Sigmoid colon (tissue), 6 donors: ENCODE measurements at regions not wholly inside any gene's neighbourhood (a gene's known extent, or its start where the extent isn't known, plus 50 kb on each side); places are given as distances from the start of the nearest gene placed in this dataset.
"Not testable (repeated sequence)": the region's sequence is repeated elsewhere in the genome, so short reads cannot be mapped to it uniquely, and the experiment has no call there.

Experiments
- DNase-seq: peaks from one replicate; pipeline ENCODE4 v3.0.0-alpha.2; 2019
- H3K27ac ChIP-seq, 4 donors: fragments of 200-600 bp; sonication (generic); one replicate each; pipeline ENCODE4 v1.5.1; 2016 to 2019; ENCODE audit warnings: mild to moderate bottlenecking in 1 of 4
- H3K27me3 ChIP-seq, 3 donors: fragments of 200-600 bp; sonication (generic); one replicate each; pipeline ENCODE4 v1.5.1; 2019; ENCODE audit warnings: mild to moderate bottlenecking in 1 of 3
- H3K36me3 ChIP-seq, 4 donors: fragments of 200-600 bp; sonication (generic); one replicate each; pipeline ENCODE4 v1.5.1; 2016 to 2019
- H3K4me1 ChIP-seq, 4 donors: fragments of 200-600 bp; sonication (generic); one replicate each; pipeline ENCODE4 v1.5.1; 2017 to 2019
- H3K4me3 ChIP-seq, 4 donors: fragments of 200-600 bp; sonication (generic); one replicate each; pipeline ENCODE4 v1.5.1; 2017 to 2019; ENCODE audit warnings: mild to moderate bottlenecking in 2 of 4, moderate library complexity in 1 of 4
- H3K9me3 ChIP-seq, 4 donors: fragments of 200-600 bp in 3 of 4; sonication (generic) in 3 of 4; one replicate each; pipeline versions ENCODE4 v1.5.1 to v1.6.1; 2013 to 2019
- EP300 ChIP-seq, 4 donors: sonication (generic); formaldehyde crosslinking; IDR thresholded peaks; one replicate each; pipeline ENCODE4 v1.6.1; 2017; ENCODE audit warnings: antibody characterized with exemption in 4 of 4
- POLR2A ChIP-seq, 2 donors: fragments of 450-650 bp; IDR thresholded peaks; one replicate each; pipeline ENCODE4 v1.6.1; 2016; ENCODE audit warnings: antibody characterized with exemption in 2 of 2, mild to moderate bottlenecking in 2 of 2, moderate library complexity in 2 of 2
- POLR2AphosphoS5 ChIP-seq, 4 donors: sonication (generic); formaldehyde crosslinking; IDR thresholded peaks; one replicate each; pipeline ENCODE4 v1.6.1; 2017; ENCODE audit warnings: antibody characterized with exemption in 4 of 4
- WGBS, 2 donors: extraction: QIAGEN DNeasy Blood & Tissue Kit; methylation state at CpG; one replicate each; pipeline ENCODE4 v1.1.7; 2013; 5-methylcytosine and 5-hydroxymethylcytosine counted together
- intact Hi-C: fragments of 100-400 bp; cut with DNase I; formaldehyde crosslinking; loops from one replicate; pipeline ENCODE4 v1.15.1; 2023
- TF ChIP-seq, protein P1 (sequence below), 4 experiments: fragments of 450-650 bp in 3 of 4; fragments of 200-600 bp in 1 of 4; IDR thresholded peaks; one replicate each; pipeline ENCODE4 v1.5.1; 2016 to 2019; ENCODE audit warnings: antibody characterized with exemption in 4 of 4, mild to moderate bottlenecking in 3 of 4, moderate library complexity in 2 of 4
- donor health status: healthy with polysubstance abuse.
- donor health status: healthy.

DNA sequence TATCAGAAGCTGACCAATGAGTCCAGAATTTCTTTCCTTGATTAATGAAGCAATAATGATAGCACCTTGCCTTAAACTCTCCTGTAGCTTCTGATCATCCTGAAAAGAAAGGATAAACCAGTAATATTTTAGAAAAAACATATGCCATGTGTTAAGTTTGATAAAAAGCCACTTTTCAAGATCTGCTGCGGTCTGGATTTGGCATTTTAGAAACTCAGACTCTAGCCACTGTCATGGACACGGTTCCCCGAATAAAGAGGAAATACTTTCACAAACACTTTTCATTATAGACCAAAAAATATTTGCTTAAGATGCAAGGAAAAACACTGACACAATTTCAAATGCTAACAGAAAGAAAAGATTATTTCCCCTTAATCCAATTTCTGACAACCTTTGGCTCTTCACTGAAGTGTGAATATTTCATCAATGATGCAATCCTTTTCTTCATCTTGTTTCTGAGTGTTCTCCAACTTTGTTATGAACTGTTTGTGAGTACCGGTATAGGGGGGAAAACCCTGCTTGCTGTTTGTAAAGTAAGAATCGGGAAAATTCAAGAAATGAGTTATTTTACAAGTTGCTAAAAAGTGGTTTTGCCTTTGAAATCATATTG is 329.5 kb downstream of the CRPPA start:
- H3K27me3 ChIP-seq: no peaks in the 10 kb centered on the region
- H3K36me3 ChIP-seq: no peaks in the 10 kb centered on the region
- DNase-seq: no peak
- H3K4me1 ChIP-seq: no peaks in the 10 kb centered on the region
- intact Hi-C loops: no loop called here
- H3K4me3 ChIP-seq: no peak overlapping the region
- no peak overlapping the region for H3K27ac ChIP-seq
- TF ChIP-seq, protein P1, sequence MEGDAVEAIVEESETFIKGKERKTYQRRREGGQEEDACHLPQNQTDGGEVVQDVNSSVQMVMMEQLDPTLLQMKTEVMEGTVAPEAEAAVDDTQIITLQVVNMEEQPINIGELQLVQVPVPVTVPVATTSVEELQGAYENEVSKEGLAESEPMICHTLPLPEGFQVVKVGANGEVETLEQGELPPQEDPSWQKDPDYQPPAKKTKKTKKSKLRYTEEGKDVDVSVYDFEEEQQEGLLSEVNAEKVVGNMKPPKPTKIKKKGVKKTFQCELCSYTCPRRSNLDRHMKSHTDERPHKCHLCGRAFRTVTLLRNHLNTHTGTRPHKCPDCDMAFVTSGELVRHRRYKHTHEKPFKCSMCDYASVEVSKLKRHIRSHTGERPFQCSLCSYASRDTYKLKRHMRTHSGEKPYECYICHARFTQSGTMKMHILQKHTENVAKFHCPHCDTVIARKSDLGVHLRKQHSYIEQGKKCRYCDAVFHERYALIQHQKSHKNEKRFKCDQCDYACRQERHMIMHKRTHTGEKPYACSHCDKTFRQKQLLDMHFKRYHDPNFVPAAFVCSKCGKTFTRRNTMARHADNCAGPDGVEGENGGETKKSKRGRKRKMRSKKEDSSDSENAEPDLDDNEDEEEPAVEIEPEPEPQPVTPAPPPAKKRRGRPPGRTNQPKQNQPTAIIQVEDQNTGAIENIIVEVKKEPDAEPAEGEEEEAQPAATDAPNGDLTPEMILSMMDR (IDR thresholded peaks at IDR 0.05): no peak
- TF ChIP-seq POLR2A (IDR thresholded peaks at IDR 0.05): no peak
- no peaks in the 10 kb centered on the region for H3K9me3 ChIP-seq
- 74 to 79% methylated on average over 5 of the region's 5 CpGs for WGBS, 2 donors

DNA sequence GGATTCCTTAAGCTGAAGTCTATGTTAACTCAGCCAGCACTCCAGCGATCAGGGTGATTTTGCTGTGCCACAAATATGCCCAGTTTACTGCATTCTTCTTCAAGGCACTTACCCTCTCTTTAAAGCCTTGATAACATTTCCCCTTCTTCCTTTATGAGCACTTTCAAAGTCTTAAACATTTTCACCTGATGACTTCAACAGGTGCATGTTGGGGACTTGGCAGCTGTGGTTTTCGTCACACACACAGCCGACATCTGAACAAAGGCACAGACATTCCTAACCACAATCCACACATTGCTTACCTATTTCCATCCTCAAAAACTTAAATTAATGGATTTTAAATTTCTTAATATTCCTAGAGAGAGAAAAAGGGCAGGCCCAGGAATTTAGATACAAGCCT is 331.5 kb downstream of the CRPPA start:
- no peak overlapping the region for H3K27ac ChIP-seq
- no peaks in the 10 kb centered on the region for H3K9me3 ChIP-seq
- intact Hi-C loops: no loop called here
- 93 to 97% methylated on average over 3 of the region's 3 CpGs for WGBS, 2 donors
- no peak overlapping the region for H3K4me3 ChIP-seq
- DNase-seq: no peak
- TF ChIP-seq, protein P1 (IDR thresholded peaks at IDR 0.05): no peak
- TF ChIP-seq EP300 (IDR thresholded peaks at IDR 0.05): no peak
- no peak for TF ChIP-seq POLR2A (IDR thresholded peaks at IDR 0.05)
- TF ChIP-seq POLR2AphosphoS5 (IDR thresholded peaks at IDR 0.05): no peak
- no peaks in the 10 kb centered on the region for H3K27me3 ChIP-seq
- no peaks in the 10 kb centered on the region for H3K36me3 ChIP-seq
- no peaks in the 10 kb centered on the region for H3K4me1 ChIP-seq

DNA sequence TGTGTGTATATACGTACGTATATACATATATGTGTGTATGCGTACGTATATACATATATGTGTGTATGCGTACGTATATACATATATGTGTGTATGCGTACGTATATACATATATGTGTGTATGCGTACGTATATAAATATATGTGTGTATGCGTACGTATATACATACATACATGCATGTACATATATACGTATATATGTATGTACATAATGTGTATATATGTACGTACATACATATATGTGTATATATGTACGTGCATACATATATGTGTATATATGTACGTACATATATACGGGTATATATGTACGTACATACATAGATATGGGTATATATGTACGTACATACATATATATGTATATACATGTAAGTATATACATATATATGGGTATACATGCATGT is 332.1 kb downstream of the CRPPA start:
- H3K27ac ChIP-seq: no peak overlapping the region
- no peaks in the 10 kb centered on the region for H3K36me3 ChIP-seq
- no peaks in the 10 kb centered on the region for H3K27me3 ChIP-seq
- no peaks in the 10 kb centered on the region for H3K4me1 ChIP-seq
- H3K9me3 ChIP-seq: no peaks in the 10 kb centered on the region
- intact Hi-C loops: no loop called here
- TF ChIP-seq EP300 (IDR thresholded peaks at IDR 0.05): no peak
- TF ChIP-seq, protein P1 (IDR thresholded peaks at IDR 0.05): no peak
- no peak for TF ChIP-seq POLR2AphosphoS5 (IDR thresholded peaks at IDR 0.05)
- no peak for TF ChIP-seq POLR2A (IDR thresholded peaks at IDR 0.05)
- WGBS, 2 donors: 88 to 90% methylated on average over 19 of the region's 19 CpGs
- no peak for DNase-seq
- no peak overlapping the region for H3K4me3 ChIP-seq

DNA sequence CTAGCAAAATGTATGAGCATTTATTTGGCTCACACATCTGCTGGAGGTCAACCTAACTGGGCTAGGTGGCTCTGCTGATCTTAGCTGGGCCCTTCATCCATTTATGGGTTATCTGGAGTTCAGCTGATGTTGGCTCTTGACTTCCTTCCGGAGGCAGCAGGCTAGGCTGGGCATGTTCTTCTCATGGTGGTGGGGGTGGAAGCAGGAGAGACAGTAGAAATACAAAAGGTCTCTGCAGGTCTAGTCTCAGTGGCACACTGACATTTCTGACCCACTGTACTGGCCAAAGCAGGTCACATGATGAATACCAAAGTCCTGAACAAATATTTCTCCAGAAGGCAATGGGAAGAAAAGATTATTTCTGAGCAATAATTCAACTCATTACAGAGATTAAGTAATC is 334.6 kb downstream of the CRPPA start:
- TF ChIP-seq POLR2A (IDR thresholded peaks at IDR 0.05): no peak
- TF ChIP-seq EP300 (IDR thresholded peaks at IDR 0.05): no peak
- TF ChIP-seq, protein P1 (IDR thresholded peaks at IDR 0.05): no peak
- TF ChIP-seq POLR2AphosphoS5 (IDR thresholded peaks at IDR 0.05): no peak
- no peaks in the 10 kb centered on the region for H3K36me3 ChIP-seq
- no peak overlapping the region for H3K4me3 ChIP-seq
- H3K27ac ChIP-seq: no peak overlapping the region
- H3K4me1 ChIP-seq: no peaks in the 10 kb centered on the region
- 93 to 99% methylated on average over 1 of the region's 1 CpG for WGBS, 2 donors
- H3K27me3 ChIP-seq: no peaks in the 10 kb centered on the region
- DNase-seq: no peak
- H3K9me3 ChIP-seq: no peaks in the 10 kb centered on the region
- intact Hi-C loops: no loop called here

DNA sequence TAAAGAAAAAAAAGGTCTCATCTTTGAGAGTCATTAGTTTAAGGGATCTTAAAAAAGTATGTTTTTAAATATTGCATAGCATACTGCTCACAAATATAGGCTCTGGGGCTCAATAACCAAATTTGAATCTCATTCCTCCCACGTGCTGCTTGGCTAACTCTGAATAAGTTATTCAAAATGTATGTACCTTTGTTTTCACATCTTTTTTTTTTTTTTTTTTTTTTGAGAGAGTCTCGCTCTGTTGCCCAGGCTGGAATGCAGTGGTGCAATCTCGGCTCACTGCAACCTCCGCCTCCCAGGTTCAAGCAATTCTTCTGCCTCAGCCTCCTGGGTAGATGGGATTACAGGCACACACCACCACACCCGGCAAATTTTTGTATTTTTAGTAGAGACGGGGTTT is 335.6 kb downstream of the CRPPA start:
- H3K9me3 ChIP-seq, DNase-seq, H3K4me3 ChIP-seq, H3K36me3 ChIP-seq, H3K27ac ChIP-seq, intact Hi-C loops, H3K27me3 ChIP-seq, H3K4me1 ChIP-seq: not testable (repeated sequence)
- 83 to 93% methylated on average over 6 of the region's 6 CpGs for WGBS, 2 donors
